DLD1 (cell line): ENCODE measurements at regions not wholly inside any gene's neighbourhood (a gene's known extent, or its start where the extent isn't known, plus 50 kb on each side); places are given as distances from the start of the nearest gene placed in this dataset.

Experiments
- in situ Hi-C: cut with HindIII; loops from 2 replicates; pipeline ENCODE4 v1.10.0; 2017; ENCODE audit warnings: low sequenced_read_pairs

- in situ Hi-C loops, result no loop called here
These were observed 118.0 kb upstream of the PITRM1 start for GRCh38 chr10:3290550-3290949.

GRCh38 chr10:3287572-3288445 lies 115.2 kb upstream of the PITRM1 start:
- in situ Hi-C loops, result no loop called here

- in situ Hi-C loops, result no loop called here
These were observed 110.1 kb upstream of the PITRM1 start for GRCh38 chr10:3282674-3283017.

- in situ Hi-C loops, result no loop called here
These were observed 109.5 kb upstream of the PITRM1 start for GRCh38 chr10:3281941-3282673.

- in situ Hi-C loops, result no loop called here
These were observed 106.2 kb upstream of the PITRM1 start for GRCh38 chr10:3278771-3279170.

- in situ Hi-C loops, result no loop called here
These were observed 105.0 kb upstream of the PITRM1 start for GRCh38 chr10:3277566-3277965.

GRCh38 chr10:3274414-3274813 lies 101.8 kb upstream of the PITRM1 start:
- in situ Hi-C loops, result no loop called here

- in situ Hi-C loops, result no loop called here
These were observed 101.4 kb upstream of the PITRM1 start for GRCh38 chr10:3273966-3274365.

GRCh38 chr10:3272300-3272699 lies 99.7 kb upstream of the PITRM1 start:
- in situ Hi-C loops, result no loop called here

GRCh38 chr10:3271354-3272115 lies 99.0 kb upstream of the PITRM1 start:
- in situ Hi-C loops, result no loop called here

GRCh38 chr10:3270577-3271316 lies 98.2 kb upstream of the PITRM1 start:
- in situ Hi-C loops, result no loop called here

- in situ Hi-C loops, result no loop called here
These were observed 95.4 kb upstream of the PITRM1 start for GRCh38 chr10:3268025-3268424.

GRCh38 chr10:3265088-3265487 lies 92.5 kb upstream of the PITRM1 start:
- in situ Hi-C loops, result no loop called here

GRCh38 chr10:3264161-3264761 lies 91.7 kb upstream of the PITRM1 start:
- in situ Hi-C loops, result no loop called here

- in situ Hi-C loops, result no loop called here
These were observed 91.2 kb upstream of the PITRM1 start for GRCh38 chr10:3263747-3264146.

GRCh38 chr10:3263082-3263481 lies 90.5 kb upstream of the PITRM1 start:
- in situ Hi-C loops, result no loop called here

- in situ Hi-C loops, result no loop called here
These were observed 89.3 kb upstream of the PITRM1 start for GRCh38 chr10:3261921-3262320.

GRCh38 chr10:3260066-3260834 lies 87.7 kb upstream of the PITRM1 start:
- in situ Hi-C loops, result no loop called here

GRCh38 chr10:3259499-3259898 lies 86.9 kb upstream of the PITRM1 start:
- in situ Hi-C loops, result no loop called here

- in situ Hi-C loops, result no loop called here
These were observed 85.8 kb upstream of the PITRM1 start for GRCh38 chr10:3258394-3258793.
